H1 (cell line): ENCODE measurements at regions not wholly inside any gene's neighbourhood (a gene's known extent, or its start where the extent isn't known, plus 50 kb on each side); places are given as distances from the start of the nearest gene placed in this dataset.

Experiments used
- CTCF ChIA-PET: fragments of 300-600 bp; sonication (Branson Sonifier 250); formaldehyde crosslinking; loops from one replicate; lab custom pipeline; 2021; ENCODE audit not compliant: partially characterized antibody; lab: Charles Lee
- POLR2A ChIA-PET: fragments of 300-600 bp; sonication (Branson Sonifier 250); formaldehyde crosslinking; loops from one replicate; lab custom pipeline; 2021; ENCODE audit warnings: inconsistent platforms; ENCODE audit not compliant: partially characterized antibody; lab: Charles Lee
- DNase-seq, 2 experiments: peaks; one replicate each; pipeline versions ENCODE4 v3.0.0 to v3.0.0-alpha.2; 2010 to 2022; ENCODE audit warnings: low spot score in 2 of 2, low read depth in 1 of 2, mixed read lengths in 1 of 2
- FAIRE-seq: peaks from 2 replicates; lab custom pipeline; 2011; peaks lifted over from hg19 to GRCh38; lab: Jason Lieb, UNC
- H2AFZ ChIP-seq: 2 replicates; pipeline ENCODE4 v1.8.1; 2012; ENCODE audit warnings: low read length, inconsistent platforms
- H2AK5ac ChIP-seq: 2 replicates; pipeline ENCODE4 v1.6.1; 2013; ENCODE audit warnings: low read depth, low read length
- H2BK120ac ChIP-seq: replicated peaks from 2 replicates; pipeline ENCODE3; 2013; ENCODE audit warnings: low read depth, low read length, inconsistent platforms
- H2BK12ac ChIP-seq: 2 replicates; pipeline ENCODE4 v1.6.1; 2013; ENCODE audit warnings: low read depth, low read length
- H2BK15ac ChIP-seq: 2 replicates; pipeline ENCODE4 v1.6.1; 2013; ENCODE audit warnings: low read length
- H2BK20ac ChIP-seq: 2 replicates; pipeline ENCODE4 v1.6.1; 2013; ENCODE audit warnings: low read length
- H2BK5ac ChIP-seq: 2 replicates; pipeline ENCODE4 v1.6.1; 2013; ENCODE audit warnings: low read depth, low read length
- H3K14ac ChIP-seq: 2 replicates; pipeline ENCODE4 v1.6.1; 2013; ENCODE audit warnings: inconsistent platforms; ENCODE audit not compliant: insufficient read length
- H3K18ac ChIP-seq: 2 replicates; pipeline ENCODE4 v1.6.1; 2013; ENCODE audit warnings: low read length; ENCODE audit errors: extremely low read depth
- H3K23ac ChIP-seq: 2 replicates; pipeline ENCODE4 v1.6.1; 2013; ENCODE audit warnings: inconsistent platforms; ENCODE audit not compliant: insufficient read length
- H3K23me2 ChIP-seq: 2 replicates; pipeline ENCODE4 v1.6.1; 2013; ENCODE audit warnings: low read depth, low read length
- H3K27ac ChIP-seq: 2 replicates; pipeline ENCODE4 v1.6.1; 2011; ENCODE audit warnings: low read depth, low read length, inconsistent platforms
- H3K27me3 ChIP-seq, 4 experiments: replicated peaks in 1 of 4; 1 replicate in 1 of 4; 2 replicates in 3 of 4; pipeline versions ENCODE4 v1.6.1 to v1.8.1; 2011 to 2013; ENCODE audit warnings: low read length in 3 of 4, mild to moderate bottlenecking in 3 of 4, inconsistent platforms in 2 of 4, mixed read lengths in 2 of 4, moderate library complexity in 1 of 4; ENCODE audit not compliant: control insufficient read depth in 3 of 4, insufficient read depth in 3 of 4; ENCODE audit errors: extremely low read depth in 1 of 4
- H3K36me3 ChIP-seq, 4 experiments: 2 replicates each; pipeline versions ENCODE4 v1.6.1 to v1.8.1; 2011 to 2013; ENCODE audit warnings: mild to moderate bottlenecking in 4 of 4, low read length in 3 of 4, moderate library complexity in 2 of 4, control low read depth in 1 of 4, inconsistent platforms in 1 of 4; ENCODE audit not compliant: insufficient read depth in 4 of 4, control insufficient read depth in 2 of 4
- H3K4ac ChIP-seq: replicated peaks from 2 replicates; pipeline ENCODE3; 2013; ENCODE audit warnings: low read length, low read depth, mixed read lengths, inconsistent platforms; ENCODE audit not compliant: insufficient read length
- H3K4me1 ChIP-seq, 4 experiments: replicated peaks in 1 of 4; 1 replicate in 1 of 4; 2 replicates in 3 of 4; pipeline versions ENCODE4 v1.6.1 to v1.8.1; 2011 to 2013; ENCODE audit warnings: low read length in 3 of 4, inconsistent platforms in 2 of 4, mixed read lengths in 1 of 4; ENCODE audit not compliant: insufficient read depth in 4 of 4, control insufficient read depth in 3 of 4
- H3K4me2 ChIP-seq, 2 experiments: 2 replicates each; pipeline versions ENCODE4 v1.6.1 to v1.8.1; 2011 to 2013; ENCODE audit warnings: low read depth in 2 of 2, low read length in 2 of 2, control low read depth in 1 of 2, inconsistent platforms in 1 of 2, mild to moderate bottlenecking in 1 of 2; ENCODE audit not compliant: insufficient read depth in 1 of 2
- H3K4me3 ChIP-seq, 4 experiments: fragments of 200-600, 300-600 bp in 1 of 4; sonication (generic), shearing (Covaris generic), sonication (Bioruptor Twin) in 1 of 4; 2 replicates each; pipeline versions ENCODE4 v1.5.1 to v1.8.1; 2011 to 2016; ENCODE audit warnings: low read length in 4 of 4, low read depth in 3 of 4, control low read depth in 2 of 4, inconsistent platforms in 2 of 4, mild to moderate bottlenecking in 2 of 4, mixed read lengths in 1 of 4, moderate library complexity in 1 of 4; ENCODE audit not compliant: insufficient read depth in 2 of 4; ENCODE audit errors: extremely low read depth in 1 of 4
- H3K56ac ChIP-seq: replicated peaks from 2 replicates; pipeline ENCODE3; 2013; ENCODE audit warnings: low read depth, mild to moderate bottlenecking, mixed read lengths, low read length, inconsistent platforms; ENCODE audit not compliant: insufficient read length
- H3K79me1 ChIP-seq: 2 replicates; pipeline ENCODE4 v1.6.1; 2013; ENCODE audit warnings: low read depth, low read length, control low read depth
- H3K79me2 ChIP-seq, 2 experiments: 2 replicates each; pipeline versions ENCODE4 v1.6.1 to v1.8.1; 2012 to 2013; ENCODE audit warnings: low read length in 2 of 2, mild to moderate bottlenecking in 2 of 2, inconsistent platforms in 1 of 2; ENCODE audit not compliant: insufficient read depth in 2 of 2, control insufficient read depth in 1 of 2
- H3K9ac ChIP-seq, 4 experiments: replicated peaks in 1 of 4; 1 replicate in 1 of 4; 2 replicates in 3 of 4; pipeline versions ENCODE4 v1.6.1 to v1.8.1; 2011 to 2013; ENCODE audit warnings: low read depth in 3 of 4, low read length in 3 of 4, control low read depth in 2 of 4, mild to moderate bottlenecking in 2 of 4, moderate library complexity in 2 of 4, inconsistent platforms in 1 of 4; ENCODE audit errors: extremely low read depth in 1 of 4
- H3K9me3 ChIP-seq, 2 experiments: 2 replicates each; pipeline versions ENCODE4 v1.6.1 to v1.8.1; 2012 to 2013; ENCODE audit warnings: mild to moderate bottlenecking in 2 of 2, moderate library complexity in 2 of 2, control low read depth in 1 of 2, inconsistent platforms in 1 of 2, low read depth in 1 of 2, low read length in 1 of 2, mixed read lengths in 1 of 2; ENCODE audit not compliant: insufficient read depth in 2 of 2
- H4K20me1 ChIP-seq, 2 experiments: replicated peaks in 1 of 2; 2 replicates each; pipeline versions ENCODE3 to v1.8.1; 2011 to 2013; ENCODE audit warnings: inconsistent platforms in 2 of 2, low read length in 2 of 2, mild to moderate bottlenecking in 1 of 2; ENCODE audit not compliant: insufficient read depth in 2 of 2, control insufficient read depth in 1 of 2
- H4K5ac ChIP-seq: 2 replicates; pipeline ENCODE4 v1.6.1; 2013; ENCODE audit warnings: low read length, low read depth, mixed read lengths, inconsistent platforms; ENCODE audit not compliant: insufficient read length
- H4K8ac ChIP-seq: 2 replicates; pipeline ENCODE4 v1.8.0; 2013; ENCODE audit warnings: mild to moderate bottlenecking, moderate library complexity, low read length, inconsistent platforms; ENCODE audit not compliant: insufficient read depth; ENCODE audit errors: extremely low read depth
- H4K91ac ChIP-seq: replicated peaks from 2 replicates; pipeline ENCODE3; 2013; ENCODE audit warnings: low read length, mixed read lengths, inconsistent platforms; ENCODE audit not compliant: insufficient read length
- BRCA1 ChIP-seq: IDR thresholded peaks from 2 replicates; pipeline ENCODE4 v1.6.1; 2012; ENCODE audit warnings: low read depth, low read length, improper control_type of control experiment
- CHD1 ChIP-seq: IDR thresholded peaks from 2 replicates; pipeline ENCODE4 v1.6.1; 2012; ENCODE audit warnings: low read depth, low read length, improper control_type of control experiment
- EP300 ChIP-seq, 2 experiments: IDR thresholded peaks; 1 replicate in 1 of 2; 2 replicates in 1 of 2; pipeline ENCODE4 v1.6.1; 2011 to 2012; ENCODE audit warnings: low read depth in 2 of 2, low read length in 2 of 2, mild to moderate bottlenecking in 2 of 2, borderline replicate concordance in 1 of 2, inconsistent platforms in 1 of 2, moderate library complexity in 1 of 2
- GABPA ChIP-seq: IDR thresholded peaks from 2 replicates; pipeline ENCODE4 v1.6.1; 2011; ENCODE audit warnings: mild to moderate bottlenecking, low read length, moderate library complexity, borderline replicate concordance; ENCODE audit not compliant: insufficient read depth
- MAFK ChIP-seq: IDR thresholded peaks from 2 replicates; pipeline ENCODE4 v1.6.1; 2012; ENCODE audit warnings: low read depth, mild to moderate bottlenecking, improper control_type of control experiment, low read length
- POU5F1 ChIP-seq: IDR thresholded peaks from 2 replicates; pipeline ENCODE4 v1.6.1; 2011; ENCODE audit warnings: low read depth, mild to moderate bottlenecking, low read length, moderate library complexity
- RAD21 ChIP-seq, 2 experiments: IDR thresholded peaks in 1 of 2; conservative IDR thresholded peaks in 1 of 2; 2 replicates each; pipeline ENCODE4 v1.6.1; 2011; ENCODE audit warnings: low read depth in 2 of 2, low read length in 2 of 2, improper control_type of control experiment in 1 of 2, inconsistent platforms in 1 of 2, mild to moderate bottlenecking in 1 of 2, moderate library complexity in 1 of 2
- SP4 ChIP-seq: IDR thresholded peaks from 2 replicates; pipeline ENCODE4 v1.6.1; 2012; ENCODE audit warnings: low read length, inconsistent platforms
- YY1 ChIP-seq: IDR thresholded peaks from 2 replicates; pipeline ENCODE4 v1.6.1; 2011; ENCODE audit warnings: low read depth, mild to moderate bottlenecking, low read length
- WGBS, 2 experiments: shearing (Covaris generic) in 1 of 2; methylation state at CpG; one replicate each; pipeline versions ENCODE4 v1.1.6 to v1.1.7; 2013 to 2015; ENCODE audit warnings: low lambda C conversion rate in 2 of 2, mixed read lengths in 2 of 2, inconsistent platforms in 1 of 2, low coverage in 1 of 2, missing lambda C conversion rate in 1 of 2; ENCODE audit not compliant: insufficient replicate concordance in 2 of 2, insufficient coverage in 1 of 2, insufficient read length in 1 of 2; ENCODE audit errors: extremely low coverage in 1 of 2, missing lambda C conversion rate in 1 of 2; 5-methylcytosine and 5-hydroxymethylcytosine counted together

GRCh38 chr17:53449324-53449723, 373.4 kb upstream of the KIF2B start:
- H2AFZ ChIP-seq = no peak overlapping the region
- H3K4me3 ChIP-seq = no peak overlapping the region
- no peak overlapping the region for H2AK5ac ChIP-seq
- DNase-seq = no peak
- FAIRE-seq = no peak
- H2BK5ac ChIP-seq = no peak overlapping the region
- no peak overlapping the region for H3K4ac ChIP-seq
- WGBS, 2 experiments = 68% methylated on average over 4 of the region's 4 CpGs; no CpG with 5 or more reads in 1 of the 2 experiments
- no peak overlapping the region for H3K4me2 ChIP-seq
- no peak overlapping the region for H3K9ac ChIP-seq
- no peaks in the 10 kb centered on the region for H3K9me3 ChIP-seq
- H3K27me3 ChIP-seq = peaks cover 0 to 1% (median 0%) of the 10 kb centered on the region in 4 experiments; a peak in 1 of 7 replicates
- no peak overlapping the region for H2BK120ac ChIP-seq
- H2BK20ac ChIP-seq = no peak overlapping the region
- no peak overlapping the region for H2BK12ac ChIP-seq
- POLR2A ChIA-PET = no interaction called here
- H3K27ac ChIP-seq = no peak overlapping the region
- H3K18ac ChIP-seq = no peak overlapping the region
- H3K36me3 ChIP-seq = no peaks in the 10 kb centered on the region
- H4K8ac ChIP-seq = no peak overlapping the region
- H3K79me1 ChIP-seq = no peaks in the 10 kb centered on the region
- H3K23ac ChIP-seq = no peak overlapping the region
- H3K79me2 ChIP-seq = no peaks in the 10 kb centered on the region
- H3K56ac ChIP-seq = no peak overlapping the region
- H3K14ac ChIP-seq = no peak overlapping the region
- H3K23me2 ChIP-seq = no peaks in the 10 kb centered on the region; the same call in 1 of the 2 replicates
- H4K91ac ChIP-seq = no peak overlapping the region
- TF ChIP-seq EP300 (IDR thresholded peaks at IDR 0.05; ENCODE audit: borderline replicate concordance in 1 of 2, low read depth in 2 of 2, low read length in 2 of 2) (no peak), CHD1 (no peak), SP4 (no peak), MAFK (no peak), RAD21 (IDR thresholded peaks at IDR 0.05 in 1 of 2, conservative IDR thresholded peaks at IDR 0.05 in 1 of 2; ENCODE audit: low read depth in 2 of 2, low read length in 2 of 2) (no peak), POU5F1 (no peak), YY1 (no peak), BRCA1 (no peak), GABPA (no peak)
- no peak overlapping the region for H4K5ac ChIP-seq
- H3K4me1 ChIP-seq = peaks cover 0 to 2% (median 0%) of the 10 kb centered on the region in 4 experiments; a peak in 2 of 7 replicates
- CTCF ChIA-PET = no interaction called here
- no peak overlapping the region for H2BK15ac ChIP-seq
- H4K20me1 ChIP-seq = no peaks in the 10 kb centered on the region
